Endothelial cell of hepatic sinusoid (primary cell): ENCODE measurements at regions not wholly inside any gene's neighbourhood (a gene's known extent, or its start where the extent isn't known, plus 50 kb on each side); places are given as distances from the start of the nearest gene placed in this dataset.
"Not testable (repeated sequence)": the region's sequence is repeated elsewhere in the genome, so short reads cannot be mapped to it uniquely, and the experiment has no call there.

ENCODE experiments used
- in situ Hi-C: cut with HindIII; loops from 2 replicates; pipeline ENCODE4 v1.10.0; 2017; ENCODE audit warnings: low sequenced_read_pairs

- in situ Hi-C loops: no loop called here
Measured at GRCh38 chr5:8691221-8691620, 822.3 kb downstream of the MTRR start.

GRCh38 chr5:8693341-8693844 is 824.4 kb downstream of the MTRR start:
- in situ Hi-C loops: no loop called here

GRCh38 chr5:8694545-8694944 is 825.6 kb downstream of the MTRR start:
- in situ Hi-C loops: no loop called here

GRCh38 chr5:8695902-8696845 is 827.2 kb downstream of the MTRR start:
- in situ Hi-C loops: no loop called here

- in situ Hi-C loops: no loop called here
Measured at GRCh38 chr5:8700222-8700621, 831.3 kb downstream of the MTRR start.

- in situ Hi-C loops: no loop called here
Measured at GRCh38 chr5:8700671-8701070, 831.7 kb downstream of the MTRR start.

GRCh38 chr5:8701251-8701650 is 832.3 kb downstream of the MTRR start:
- in situ Hi-C loops: no loop called here

GRCh38 chr5:8710426-8710930 is 835.4 kb downstream of the SEMA5A start:
- in situ Hi-C loops: no loop called here

GRCh38 chr5:8714198-8714597 is 831.7 kb downstream of the SEMA5A start:
- in situ Hi-C loops: no loop called here

GRCh38 chr5:8714861-8715260 is 831.0 kb downstream of the SEMA5A start:
- in situ Hi-C loops: no loop called here

- in situ Hi-C loops: no loop called here
Measured at GRCh38 chr5:8719796-8720195, 826.1 kb downstream of the SEMA5A start.

GRCh38 chr5:8720506-8720905 is 825.4 kb downstream of the SEMA5A start:
- in situ Hi-C loops: no loop called here

- in situ Hi-C loops: no loop called here
Measured at GRCh38 chr5:8721536-8721935, 824.3 kb downstream of the SEMA5A start.

- in situ Hi-C loops: no loop called here
Measured at GRCh38 chr5:8726383-8727036, 819.4 kb downstream of the SEMA5A start.

- in situ Hi-C loops: no loop called here
Measured at GRCh38 chr5:8727396-8727795, 818.5 kb downstream of the SEMA5A start.

- in situ Hi-C loops: no loop called here
Measured at GRCh38 chr5:8729437-8729836, 816.4 kb downstream of the SEMA5A start.

- in situ Hi-C loops: no loop called here
Measured at GRCh38 chr5:8730194-8730593, 815.7 kb downstream of the SEMA5A start.

- in situ Hi-C loops: not testable (repeated sequence)
Measured at GRCh38 chr5:8731110-8731509, 814.8 kb downstream of the SEMA5A start.

- in situ Hi-C loops: no loop called here
Measured at GRCh38 chr5:8740595-8740994, 805.3 kb downstream of the SEMA5A start.

- in situ Hi-C loops: no loop called here
Measured at GRCh38 chr5:8749556-8749955, 796.3 kb downstream of the SEMA5A start.

GRCh38 chr5:8750100-8750499 is 795.8 kb downstream of the SEMA5A start:
- in situ Hi-C loops: no loop called here

GRCh38 chr5:8751971-8752370 is 793.9 kb downstream of the SEMA5A start:
- in situ Hi-C loops: no loop called here
